NCI-H1694 (cell line): ENCODE measurements at regions not wholly inside any gene's neighbourhood (a gene's known extent, or its start where the extent isn't known, plus 50 kb on each side); places are given as distances from the start of the nearest gene placed in this dataset.

Experiments used
- DNase-seq: peaks from one replicate; lab custom pipeline; 2025; lab: John Stamatoyannopoulos, UW

DNA sequence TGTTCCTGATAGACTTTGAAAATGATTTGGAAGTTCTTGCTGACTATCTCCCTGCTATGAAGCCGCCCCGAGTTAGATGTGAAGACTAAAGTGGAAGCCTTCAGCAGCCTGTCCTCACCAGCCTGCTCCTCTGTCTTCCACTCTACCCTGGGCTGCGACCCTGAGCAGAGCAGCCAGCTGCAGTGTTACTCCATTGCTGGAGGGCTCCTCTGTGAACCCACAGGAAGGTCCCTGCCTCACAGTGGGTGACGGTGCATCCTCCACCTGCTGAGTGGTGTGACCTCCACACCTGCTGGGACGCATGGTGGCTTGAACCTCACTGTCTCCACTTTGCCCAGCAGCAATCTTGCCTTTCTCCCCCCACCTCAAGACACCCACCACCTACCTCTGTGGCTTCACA is 116.4 kb downstream of the IRS2 start:
- DNase-seq: no peak

DNA sequence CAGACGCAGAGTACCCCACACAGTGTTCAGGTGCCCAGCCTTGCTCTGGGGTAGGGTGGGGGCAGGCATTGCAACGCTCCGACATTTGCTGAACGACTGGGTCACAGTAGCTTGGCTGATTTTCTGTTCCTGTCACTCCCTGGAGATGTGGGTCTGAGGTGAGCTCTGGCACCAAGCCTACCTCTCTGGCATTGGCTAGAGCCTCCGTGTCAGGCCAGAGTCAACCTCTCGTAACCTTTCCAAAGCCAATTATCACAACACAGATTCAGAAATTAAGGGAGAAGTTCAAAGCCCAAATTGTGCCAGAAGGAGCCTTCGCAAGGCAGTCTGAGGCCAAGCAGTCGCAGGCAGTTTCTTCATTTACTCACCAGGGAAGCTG is 117.2 kb downstream of the IRS2 start:
- DNase-seq: no peak

DNA sequence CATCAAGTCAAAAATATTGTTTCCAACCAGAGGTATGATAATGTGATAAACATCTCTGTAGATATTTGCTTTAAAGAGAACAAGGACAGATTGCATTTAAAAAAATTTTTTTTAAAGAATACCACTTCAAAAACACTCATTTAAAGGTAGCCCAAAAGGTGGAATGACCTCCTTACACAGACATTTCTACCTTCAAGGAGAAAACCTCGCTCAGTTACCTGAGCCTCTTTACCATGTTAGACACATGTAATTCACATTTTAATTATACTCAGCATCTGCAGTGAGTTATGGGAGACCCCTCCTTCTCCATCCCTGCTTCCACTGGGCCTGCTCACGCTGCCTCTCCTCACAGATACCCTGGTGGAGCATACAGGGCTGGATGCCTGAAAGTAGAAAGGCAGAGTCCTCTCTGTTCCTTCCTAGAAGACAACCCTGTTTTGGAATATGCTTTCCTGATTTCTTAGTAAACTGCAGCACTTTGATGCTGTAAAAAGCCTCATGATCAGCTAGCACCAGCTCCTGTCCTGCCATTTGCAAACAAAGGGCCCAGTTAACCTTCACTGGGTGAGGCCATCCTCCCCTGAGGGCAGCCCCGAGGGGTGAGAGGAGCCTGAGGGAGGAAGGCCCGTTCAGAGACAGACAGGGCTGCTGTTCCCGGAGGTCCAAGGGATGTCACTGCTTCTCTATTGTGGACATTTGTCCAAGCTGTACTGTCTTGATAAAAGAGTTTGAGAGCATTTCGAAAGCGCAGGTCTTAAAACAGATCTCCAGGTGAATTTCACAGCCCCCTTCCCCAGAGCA is 117.8 kb downstream of the IRS2 start:
- DNase-seq: no peak

DNA sequence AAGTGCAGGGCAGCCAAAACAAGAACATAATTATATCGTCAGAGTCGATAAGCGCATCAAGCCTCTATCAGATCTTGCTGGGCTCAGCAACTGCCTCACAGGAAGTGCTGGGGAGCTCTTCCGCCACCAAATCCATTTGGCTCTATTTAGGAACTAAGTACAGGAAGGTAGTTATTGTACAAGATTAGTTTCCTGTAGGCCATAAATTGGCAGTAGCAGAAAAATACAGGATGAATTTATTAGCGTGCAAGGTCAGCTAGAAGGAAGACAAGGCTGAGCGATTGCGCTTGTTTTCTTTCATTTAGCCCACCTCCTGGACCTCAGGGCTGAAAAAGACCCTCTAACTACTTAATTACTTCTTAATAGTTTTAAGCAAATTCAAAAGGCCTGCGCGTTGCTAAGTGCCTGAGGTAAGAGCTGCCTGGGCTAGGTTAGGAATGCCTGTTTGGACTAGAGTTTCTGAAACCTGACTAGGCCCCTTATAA is 118.5 kb downstream of the IRS2 start:
- DNase-seq: no peak

DNA sequence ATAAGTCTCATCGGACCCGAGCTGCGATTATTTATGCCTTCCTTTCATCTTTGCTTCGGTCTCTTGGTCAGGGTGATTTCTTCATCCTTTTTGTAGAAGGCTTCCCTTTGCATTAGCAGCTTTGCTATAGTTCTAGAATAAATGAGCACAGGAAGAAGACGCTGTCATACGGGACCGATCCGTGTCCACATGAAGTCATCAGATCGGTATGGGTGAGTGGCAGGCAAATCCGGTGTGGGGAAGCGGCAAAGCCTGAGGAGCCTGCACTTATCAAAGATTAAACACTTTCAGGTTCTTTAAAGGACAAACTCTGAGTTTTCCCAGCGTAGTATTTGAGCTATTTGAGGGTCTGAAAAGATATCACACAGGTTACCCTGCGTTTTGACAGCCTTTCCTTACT is 119.3 kb downstream of the IRS2 start:
- DNase-seq: no peak

DNA sequence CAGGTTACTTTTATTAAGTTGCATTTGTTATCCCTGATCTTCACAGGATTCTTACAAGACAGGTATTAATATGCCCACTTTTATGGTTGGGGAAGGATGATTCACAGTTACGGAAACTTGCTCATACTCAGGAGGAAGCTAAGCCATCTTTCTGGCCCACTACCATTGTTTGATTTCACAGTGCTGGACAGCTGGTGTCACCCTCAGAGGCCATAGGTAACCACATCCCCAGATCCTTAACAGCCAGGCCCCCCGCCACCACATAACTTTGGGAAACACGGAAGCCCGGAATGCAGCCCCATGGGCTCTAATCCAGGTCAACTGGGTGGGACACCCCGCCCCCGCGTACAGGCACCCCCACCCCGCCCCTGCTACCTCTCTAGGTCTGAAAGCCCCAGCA is 119.7 kb downstream of the IRS2 start:
- DNase-seq: no peak

DNA sequence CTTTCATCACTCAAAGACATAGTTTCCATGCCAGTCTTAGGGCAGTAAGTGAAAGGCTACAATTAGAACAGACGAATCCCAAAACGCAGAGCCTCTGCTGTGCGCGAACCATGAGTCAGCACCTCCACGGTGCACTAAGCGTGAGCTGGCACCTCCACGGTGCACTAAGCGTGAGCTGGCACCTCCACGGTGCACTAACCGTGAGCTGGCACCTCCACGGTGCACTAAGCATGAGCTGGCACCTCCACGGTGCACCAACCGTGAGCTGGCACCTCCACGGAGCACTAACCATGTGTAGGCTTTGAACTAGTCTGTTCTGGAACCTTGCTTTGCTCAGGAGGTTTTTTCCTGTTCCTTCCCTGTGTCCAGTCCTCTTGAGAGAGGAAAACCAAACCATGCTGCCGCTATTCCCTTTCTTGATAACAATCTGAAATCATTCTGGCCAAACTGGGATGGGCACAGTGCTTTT is 120.6 kb downstream of the IRS2 start:
- DNase-seq: no peak

DNA sequence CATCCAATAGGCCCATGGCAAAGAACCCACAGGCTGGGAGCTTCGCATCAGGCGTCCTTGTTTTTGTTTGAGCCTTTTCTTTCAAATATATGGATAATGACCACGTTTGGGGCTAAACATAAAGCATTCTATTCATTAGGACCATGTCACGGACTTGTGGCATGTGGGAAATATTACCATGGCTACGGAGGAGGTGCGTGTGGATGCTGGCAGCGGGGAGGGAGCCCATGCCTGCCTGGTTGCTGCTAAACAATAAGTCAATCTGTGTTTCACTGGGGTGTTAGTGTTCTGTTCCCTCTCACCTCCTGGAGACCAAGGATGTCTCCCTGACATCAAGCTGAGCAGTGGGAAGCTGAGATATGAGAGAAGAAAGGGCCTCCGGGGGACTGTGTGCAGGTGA is 121.1 kb downstream of the IRS2 start:
- no peak for DNase-seq

DNA sequence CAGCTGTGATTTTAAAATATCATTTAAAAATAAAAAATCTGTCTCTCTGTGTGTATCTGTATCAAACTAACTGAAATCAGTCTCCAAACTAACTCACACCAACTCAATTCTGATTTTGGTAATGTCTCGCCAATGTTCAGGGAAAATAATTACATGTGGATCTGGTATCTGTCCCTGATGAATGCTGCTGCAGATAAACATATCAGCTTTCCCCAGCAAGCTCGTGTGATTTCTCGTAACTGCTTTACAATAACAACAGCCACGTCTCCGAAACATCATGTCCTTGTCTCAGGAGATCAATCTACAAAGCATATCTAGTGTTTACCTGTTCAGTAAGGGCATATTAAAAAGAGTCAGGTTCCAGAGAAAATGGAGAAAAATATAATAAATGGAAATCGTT is 129.0 kb downstream of the IRS2 start:
- DNase-seq: no peak

DNA sequence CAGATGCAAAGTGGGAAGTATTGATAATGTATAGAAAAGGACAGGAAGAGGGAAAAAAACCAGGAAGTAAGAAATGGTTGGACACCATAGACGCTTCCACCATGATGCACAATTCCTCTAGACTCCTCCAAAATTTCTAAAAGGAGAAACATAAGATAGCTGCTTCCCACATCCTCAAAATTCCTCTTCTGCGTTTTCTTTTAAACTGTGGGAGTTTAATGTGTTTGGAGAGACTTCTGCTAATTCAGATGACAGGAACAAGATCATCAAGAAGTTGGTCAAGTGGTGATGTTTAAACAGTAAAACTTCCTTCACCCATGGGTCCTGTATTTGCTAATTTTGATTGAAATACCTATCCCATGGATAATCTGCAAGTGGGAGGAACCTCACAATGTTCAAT is 130.2 kb downstream of the IRS2 start:
- no peak for DNase-seq

DNA sequence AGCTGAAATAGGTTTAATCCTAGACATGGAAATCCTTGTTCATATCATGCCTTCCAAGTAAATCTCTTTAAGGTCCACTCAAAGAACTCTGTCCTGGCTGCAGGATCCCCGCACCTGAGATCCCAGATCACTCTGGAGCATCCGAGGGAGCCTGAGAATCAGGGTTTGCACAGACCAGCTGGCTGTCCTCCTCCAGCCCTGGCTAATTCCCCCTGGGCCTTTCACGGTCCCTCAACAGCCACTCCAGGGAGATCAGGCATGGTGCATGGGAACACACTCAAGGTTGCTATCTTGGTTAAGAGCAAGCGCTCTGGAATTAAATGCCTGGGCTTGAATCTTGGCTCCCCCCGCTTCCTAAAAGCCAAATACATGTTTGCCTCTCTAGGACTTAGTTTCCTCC is 130.8 kb downstream of the IRS2 start:
- no peak for DNase-seq

DNA sequence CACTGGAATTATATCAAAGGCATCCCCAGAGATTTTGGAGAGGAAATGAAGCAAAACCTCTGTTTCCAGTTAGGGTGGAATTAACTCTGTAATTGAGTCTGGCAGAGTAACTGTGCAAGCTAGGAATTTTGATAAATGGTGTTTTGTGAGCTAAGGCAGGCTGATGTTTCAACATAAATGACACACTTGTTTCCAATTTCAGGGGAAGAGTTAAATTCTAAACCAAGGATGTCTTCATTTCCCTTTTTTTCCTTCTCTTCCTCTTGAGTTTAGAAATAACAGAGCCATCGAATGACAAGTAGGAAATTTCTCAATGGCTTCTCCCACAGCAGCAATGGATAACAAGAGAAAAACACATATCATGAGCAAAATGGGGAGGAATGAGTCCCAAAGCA is 131.2 kb downstream of the IRS2 start:
- DNase-seq: no peak

DNA sequence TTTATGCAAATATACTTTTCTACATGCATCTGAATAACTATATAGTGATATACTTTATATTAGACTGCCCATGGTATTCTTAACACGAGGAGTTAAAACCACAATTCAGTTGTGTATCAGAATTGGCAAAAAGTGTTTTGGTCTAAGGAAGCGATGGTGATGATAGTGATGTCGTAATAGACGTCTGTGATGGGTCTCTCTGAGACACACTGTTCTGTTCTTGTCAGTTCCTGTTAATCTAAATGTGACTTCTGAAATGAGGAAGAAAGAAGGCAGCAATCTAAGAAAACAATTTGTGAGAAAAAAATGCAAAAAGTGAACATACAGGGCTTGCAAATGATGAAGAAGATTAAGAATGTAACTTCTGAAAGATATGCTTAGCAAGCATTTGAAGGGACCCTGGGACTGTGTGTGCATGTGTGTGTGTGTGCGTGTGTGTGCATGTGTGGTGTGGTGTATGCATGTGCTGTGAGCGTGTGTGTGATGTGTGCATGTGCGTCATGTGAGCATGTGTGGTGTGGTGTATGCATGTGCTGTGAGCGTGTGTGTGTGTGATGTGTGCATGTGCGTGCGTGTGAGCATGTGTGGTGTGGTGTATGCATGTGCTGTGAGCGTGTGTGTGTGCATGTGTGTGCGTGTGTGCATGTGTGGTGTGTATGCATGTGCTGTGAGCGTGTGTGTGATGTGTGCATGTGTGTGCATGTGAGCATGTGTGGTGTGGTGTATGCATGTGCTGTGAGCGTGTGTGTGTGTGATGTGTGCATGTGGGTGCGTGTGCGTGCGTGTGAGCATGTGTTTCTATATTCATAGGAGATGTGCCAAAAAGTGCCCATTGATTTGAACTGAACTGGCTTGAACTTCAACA is 131.8 kb downstream of the IRS2 start:
- no peak for DNase-seq

DNA sequence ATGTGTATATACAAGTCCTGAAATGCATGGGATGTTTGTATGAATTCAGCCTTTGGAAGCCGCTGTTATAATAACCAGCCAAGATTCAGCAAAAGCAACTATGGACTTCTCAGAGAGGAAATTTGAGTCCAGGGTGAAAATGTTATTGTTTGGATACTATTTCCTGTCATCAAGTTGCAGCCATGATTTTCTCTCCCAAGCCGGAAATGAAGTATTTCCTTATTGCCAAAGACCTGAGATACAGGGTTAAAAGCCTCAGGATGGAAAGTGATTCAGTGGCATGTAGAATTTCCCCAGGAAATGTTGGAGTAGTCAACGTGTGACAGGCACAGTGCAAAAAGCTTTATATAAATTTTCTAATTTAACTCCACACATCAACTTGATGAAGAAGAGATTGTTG is 133.9 kb downstream of the IRS2 start:
- no peak for DNase-seq

DNA sequence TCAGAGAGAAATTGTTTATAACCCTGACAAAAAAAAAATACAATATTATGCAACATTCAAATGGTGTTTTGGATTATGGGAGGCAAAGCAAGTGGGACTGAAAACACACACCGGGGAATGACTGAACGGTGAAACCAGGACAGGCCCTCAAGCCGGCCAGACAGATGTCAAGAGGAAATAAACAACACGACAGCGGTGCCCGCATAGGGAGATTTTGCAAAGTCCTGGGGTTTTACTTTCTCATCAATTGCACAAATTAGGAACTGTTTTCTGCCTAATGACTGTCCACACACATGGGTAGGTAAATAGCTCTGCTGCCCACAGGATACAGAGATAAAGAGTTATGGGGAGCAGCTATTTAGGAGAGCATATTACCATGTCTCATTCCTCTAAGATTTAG is 134.5 kb downstream of the IRS2 start:
- no peak for DNase-seq

DNA sequence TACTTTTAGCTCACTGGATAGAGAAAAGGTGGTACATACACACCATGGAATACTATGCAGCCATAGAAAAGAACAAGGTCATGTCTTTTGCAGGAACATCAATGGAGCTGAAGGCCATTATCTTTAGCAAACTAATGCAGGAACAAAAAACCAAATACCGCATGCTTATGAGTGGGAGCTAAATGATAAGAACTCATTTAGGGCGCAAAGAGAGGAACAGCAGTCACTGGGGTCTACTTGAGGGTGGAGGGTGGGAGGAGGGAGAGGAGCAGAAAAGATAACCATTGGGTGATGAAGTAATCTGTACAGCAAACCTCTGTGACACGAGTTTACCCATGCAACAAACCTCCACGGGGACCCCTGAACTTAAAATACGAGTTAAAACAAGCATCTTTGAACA is 135.1 kb downstream of the IRS2 start:
- DNase-seq: no peak

DNA sequence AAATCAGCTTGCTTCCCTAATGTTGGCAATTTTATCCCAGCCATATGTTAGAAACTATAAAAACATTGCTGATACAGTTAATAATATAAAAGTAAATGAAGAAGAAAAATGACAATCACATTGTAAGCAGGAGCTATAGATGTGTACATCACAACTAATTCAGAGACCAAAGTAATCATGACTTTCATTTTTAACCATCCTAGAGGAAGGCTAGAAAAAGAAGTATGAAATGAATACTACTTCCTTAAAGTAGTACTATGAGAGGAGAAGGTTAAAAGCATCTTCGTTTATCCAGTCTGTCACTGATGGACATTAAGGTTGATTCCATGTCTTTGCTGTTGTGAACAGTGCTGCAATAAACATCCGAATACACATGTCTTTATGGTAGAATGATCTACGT is 135.5 kb downstream of the IRS2 start:
- no peak for DNase-seq

DNA sequence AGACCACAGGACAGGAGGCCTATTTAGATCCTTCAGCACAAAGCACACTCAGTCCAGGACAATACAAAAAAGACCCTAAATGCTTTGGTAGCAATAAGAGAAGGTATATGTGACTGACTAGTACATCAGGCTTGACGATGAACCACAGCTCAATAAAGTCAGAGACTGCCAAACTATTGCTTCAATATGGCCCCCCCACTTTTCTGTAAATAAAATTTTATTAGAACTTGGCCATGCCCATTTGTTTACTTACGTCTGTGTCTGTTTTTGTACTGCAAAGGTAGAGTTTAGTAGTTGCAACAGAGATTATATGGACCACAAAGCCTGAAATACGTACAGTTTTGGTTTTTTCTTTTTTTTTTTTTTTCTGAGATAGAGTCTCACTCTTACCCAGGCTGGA is 136.7 kb downstream of the IRS2 start:
- no peak for DNase-seq

DNA sequence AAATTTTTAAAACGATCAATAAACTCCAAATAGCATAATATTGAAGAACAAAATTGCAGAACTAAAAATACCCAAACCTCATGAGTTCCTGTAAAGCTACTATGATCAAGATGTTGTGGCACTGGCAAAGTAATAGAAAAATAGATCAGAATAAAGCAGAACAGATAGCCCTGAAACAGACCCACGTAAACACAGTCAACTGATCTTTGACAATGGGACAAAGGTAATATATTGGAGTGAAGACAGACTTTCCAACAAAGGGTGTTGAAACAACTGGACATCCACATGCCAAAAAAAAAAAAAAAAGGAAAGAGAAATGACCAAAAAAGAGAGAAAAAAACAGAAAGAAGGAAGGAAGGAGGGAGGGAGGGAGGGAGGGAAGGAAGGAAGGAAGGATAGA is 138.7 kb downstream of the IRS2 start:
- DNase-seq: no peak

DNA sequence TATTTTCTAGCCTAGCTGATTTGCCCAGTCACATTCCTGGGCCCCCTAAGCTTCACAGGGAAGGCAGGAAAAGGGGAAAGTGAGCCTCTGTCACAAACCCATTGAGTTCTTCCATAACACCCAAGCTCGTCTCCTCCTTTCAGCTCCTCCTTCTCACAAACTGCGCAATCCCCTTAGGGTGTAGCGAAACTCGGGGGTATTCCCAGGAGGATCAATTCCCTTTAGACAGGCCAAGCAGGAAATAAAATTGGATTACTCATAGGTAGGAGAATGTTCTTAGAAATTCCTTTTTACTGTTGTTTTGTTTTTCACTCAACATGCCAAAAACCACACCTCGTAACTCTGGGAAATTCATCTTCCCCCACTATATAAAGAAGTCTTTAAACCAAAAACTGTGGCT is 139.3 kb downstream of the IRS2 start:
- no peak for DNase-seq

DNA sequence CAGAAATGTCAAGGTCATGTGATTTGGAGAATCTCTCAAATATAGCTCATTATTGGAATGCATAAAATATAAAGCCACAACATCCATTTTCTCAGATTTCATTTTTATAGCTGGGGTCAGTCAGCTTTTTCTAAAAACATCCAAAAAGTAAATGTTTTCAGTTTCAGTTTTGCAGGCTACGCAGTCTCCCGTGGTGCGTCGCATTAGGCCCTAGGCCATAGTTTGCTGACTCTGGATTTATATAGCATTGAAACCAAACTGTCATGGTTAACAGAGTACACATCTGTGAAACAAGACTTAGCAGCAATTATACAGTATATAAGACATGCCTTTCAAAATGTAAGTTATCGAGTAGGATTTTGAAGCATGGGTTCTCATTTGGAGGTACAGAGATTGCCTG is 140.0 kb downstream of the IRS2 start:
- no peak for DNase-seq

DNA sequence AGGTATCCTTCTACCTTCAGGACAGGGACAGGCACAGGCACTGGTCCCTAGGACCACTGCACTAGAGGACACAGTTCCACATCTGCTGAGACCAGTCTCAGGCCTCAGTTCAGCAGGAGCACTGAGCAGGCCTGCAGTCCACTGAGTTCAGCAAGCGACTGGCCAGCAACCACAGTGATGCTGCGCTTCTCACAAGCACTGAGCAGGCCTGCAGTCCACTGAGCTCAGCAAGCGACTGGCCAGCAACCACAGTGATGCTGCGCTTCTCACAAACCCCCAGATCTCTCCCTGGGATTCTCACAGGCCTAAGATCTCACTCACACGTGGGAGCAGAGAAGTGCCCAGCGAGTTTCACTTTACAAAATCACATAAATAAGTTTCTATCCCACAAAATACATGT is 140.6 kb downstream of the IRS2 start:
- DNase-seq: no peak

DNA sequence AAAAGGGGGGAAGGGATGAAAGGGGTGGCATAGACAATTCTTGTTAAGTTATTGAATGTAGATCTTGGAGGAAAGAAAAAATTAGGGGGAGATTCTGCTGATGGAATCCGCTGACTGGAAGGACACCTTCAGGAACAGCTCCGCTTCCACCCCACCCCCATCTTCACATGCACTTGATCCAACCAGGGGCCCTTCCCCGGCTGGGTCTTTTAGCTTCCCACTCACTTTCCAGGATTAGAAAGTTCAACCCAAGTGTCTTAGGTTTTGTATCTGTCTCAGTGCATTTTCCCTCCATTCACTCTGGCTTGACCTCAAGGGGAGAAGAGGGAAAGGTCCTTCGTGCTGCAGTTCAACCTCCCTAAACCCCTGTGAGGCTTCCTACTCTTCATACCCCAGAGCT is 141.4 kb downstream of the IRS2 start:
- DNase-seq: no peak
